Esophagus muscularis mucosa (tissue), 4 donors: ENCODE measurements at regions not wholly inside any gene's neighbourhood (a gene's known extent, or its start where the extent isn't known, plus 50 kb on each side); places are given as distances from the start of the nearest gene placed in this dataset.

Experiments
- DNase-seq: peaks from one replicate; pipeline ENCODE4 v3.0.0-alpha.2; 2017; ENCODE audit errors: extremely low spot score
- H3K27ac ChIP-seq, 4 donors: fragments of 200-600 bp; sonication (generic); replicated peaks in 1 of 4; 1 replicate in 3 of 4; 2 replicates in 1 of 4; pipeline ENCODE4 v1.5.1; 2016 to 2019; ENCODE audit warnings: mild to moderate bottlenecking in 1 of 4
- H3K27me3 ChIP-seq, 4 donors: fragments of 200-600 bp; sonication (generic); one replicate each; pipeline versions ENCODE4 v1.5.1 to v1.6.0; 2016 to 2019
- H3K36me3 ChIP-seq, 4 donors: fragments of 200-600 bp; sonication (generic); one replicate each; pipeline ENCODE4 v1.5.1; 2016 to 2019
- H3K4me1 ChIP-seq, 4 donors: fragments of 200-600 bp; sonication (generic); one replicate each; pipeline ENCODE4 v1.5.1; 2016 to 2019
- H3K4me3 ChIP-seq, 4 donors: fragments of 200-600 bp; sonication (generic); 1 replicate in 2 of 4; 2 replicates in 2 of 4; pipeline ENCODE4 v1.5.1; 2016 to 2019; ENCODE audit warnings: mild to moderate bottlenecking in 4 of 4, moderate library complexity in 1 of 4
- H3K9me3 ChIP-seq, 4 donors: fragments of 200-600 bp; sonication (generic); 1 replicate in 3 of 4; 2 replicates in 1 of 4; pipeline ENCODE4 v1.5.1; 2016 to 2019
- CTCF ChIP-seq, 3 experiments: fragments of 200-600 bp in 2 of 3; fragments of 450-650 bp in 1 of 3; sonication (generic) in 2 of 3; IDR thresholded peaks; one replicate each; pipeline ENCODE4 v1.5.1; 2017 to 2019; ENCODE audit warnings: antibody characterized with exemption in 3 of 3, mild to moderate bottlenecking in 2 of 3, moderate library complexity in 1 of 3
- EP300 ChIP-seq: sonication (generic); formaldehyde crosslinking; IDR thresholded peaks from one replicate; pipeline ENCODE4 v1.6.1; 2017; ENCODE audit warnings: antibody characterized with exemption
- POLR2A ChIP-seq: fragments of 450-650 bp; IDR thresholded peaks from one replicate; pipeline ENCODE4 v1.6.1; 2017; ENCODE audit warnings: antibody characterized with exemption, moderate library complexity, mild to moderate bottlenecking, low read depth
- POLR2AphosphoS5 ChIP-seq, 2 donors: sonication (generic); formaldehyde crosslinking; IDR thresholded peaks; one replicate each; pipeline ENCODE4 v1.6.1; 2017; ENCODE audit warnings: antibody characterized with exemption in 2 of 2
- WGBS: methylation state at CpG from one replicate; pipeline ENCODE4 v1.1.5; 2018; 5-methylcytosine and 5-hydroxymethylcytosine counted together
- intact Hi-C: fragments of 100-400 bp; cut with DNase I; formaldehyde crosslinking; loops from one replicate; pipeline ENCODE4 v1.15.1; 2023

- Histone ChIP-seq H3K4me3 (no peak overlapping the region), H3K4me1 (no peaks in the 10 kb centered on the region), H3K27me3 (no peaks in the 10 kb centered on the region), H3K27ac (no peak overlapping the region), H3K9me3 (no peaks in the 10 kb centered on the region), H3K36me3 (no peaks in the 10 kb centered on the region)
- 85% methylated on average over 7 of the region's 7 CpGs for WGBS
- intact Hi-C loops = no loop called here
- DNase-seq = no peak
- TF ChIP-seq CTCF (IDR thresholded peaks at IDR 0.05) (no peak), POLR2A (no peak), POLR2AphosphoS5 (IDR thresholded peaks at IDR 0.05) (no peak), EP300 (no peak)
Measured at GRCh38 chr21:25005388-25005787, 601.9 kb downstream of the MRPL39 start.

GRCh38 chr21:25002676-25003075 lies 604.6 kb downstream of the MRPL39 start:
- Histone ChIP-seq H3K36me3 (no peaks in the 10 kb centered on the region), H3K4me3 (no peak overlapping the region), H3K27ac (no peak overlapping the region), H3K9me3 (no peaks in the 10 kb centered on the region), H3K4me1 (no peaks in the 10 kb centered on the region), H3K27me3 (no peaks in the 10 kb centered on the region)
- intact Hi-C loops = no loop called here
- DNase-seq = no peak
- TF ChIP-seq POLR2A (no peak), POLR2AphosphoS5 (IDR thresholded peaks at IDR 0.05) (no peak), CTCF (IDR thresholded peaks at IDR 0.05) (no peak), EP300 (no peak)
- 67% methylated on average over 2 of the region's 2 CpGs for WGBS

GRCh38 chr21:24995216-24995615 lies 612.1 kb downstream of the MRPL39 start:
- intact Hi-C loops = no loop called here
- TF ChIP-seq EP300 = no peak
- no peak for TF ChIP-seq CTCF (IDR thresholded peaks at IDR 0.05)
- no peak for TF ChIP-seq POLR2AphosphoS5 (IDR thresholded peaks at IDR 0.05)
- TF ChIP-seq POLR2A = no peak
- DNase-seq = no peak
- no peak overlapping the region for H3K4me3 ChIP-seq
- no peaks in the 10 kb centered on the region for H3K27me3 ChIP-seq
- H3K9me3 ChIP-seq = no peaks in the 10 kb centered on the region
- WGBS = 20% methylated on average over 3 of the region's 3 CpGs
- H3K4me1 ChIP-seq = no peaks in the 10 kb centered on the region
- H3K36me3 ChIP-seq = no peaks in the 10 kb centered on the region
- no peak overlapping the region for H3K27ac ChIP-seq

GRCh38 chr21:24994717-24995116 lies 612.6 kb downstream of the MRPL39 start:
- 84% methylated on average over 4 of the region's 4 CpGs for WGBS
- TF ChIP-seq POLR2AphosphoS5 (IDR thresholded peaks at IDR 0.05) (no peak), POLR2A (no peak), EP300 (no peak), CTCF (IDR thresholded peaks at IDR 0.05) (no peak)

GRCh38 chr21:24989516-24989915 lies 617.8 kb downstream of the MRPL39 start:
- TF ChIP-seq CTCF (IDR thresholded peaks at IDR 0.05) (no peak), EP300 (no peak)
- intact Hi-C loops = no loop called here

More at GRCh38 chr21:24994717-24995116, 612.6 kb downstream of the MRPL39 start:
- intact Hi-C loops = no loop called here
- no peaks in the 10 kb centered on the region for H3K4me1 ChIP-seq
- H3K36me3 ChIP-seq = no peaks in the 10 kb centered on the region
- no peak overlapping the region for H3K4me3 ChIP-seq
- H3K27me3 ChIP-seq = no peaks in the 10 kb centered on the region
- DNase-seq = no peak
- H3K27ac ChIP-seq = no peak overlapping the region
- no peaks in the 10 kb centered on the region for H3K9me3 ChIP-seq

More at GRCh38 chr21:24989516-24989915, 617.8 kb downstream of the MRPL39 start:
- no peaks in the 10 kb centered on the region for H3K4me1 ChIP-seq
- H3K27me3 ChIP-seq = no peaks in the 10 kb centered on the region
- no peak overlapping the region for H3K4me3 ChIP-seq
- no peaks in the 10 kb centered on the region for H3K9me3 ChIP-seq
- no peak overlapping the region for H3K27ac ChIP-seq
- H3K36me3 ChIP-seq = no peaks in the 10 kb centered on the region
- DNase-seq = no peak
